Ishikawa (cell line): ENCODE measurements at regions not wholly inside any gene's neighbourhood (a gene's known extent, or its start where the extent isn't known, plus 50 kb on each side); places are given as distances from the start of the nearest gene placed in this dataset.

Source experiments
- CEBPB ChIP-seq: IDR thresholded peaks from 2 replicates; pipeline ENCODE4 v1.6.1; 2012
- CREB1 ChIP-seq: IDR thresholded peaks from 2 replicates; pipeline ENCODE4 v1.6.1; 2012; ENCODE audit warnings: low read depth
- EP300 ChIP-seq: IDR thresholded peaks from 2 replicates; pipeline ENCODE4 v1.6.1; 2012; ENCODE audit warnings: borderline replicate concordance
- FOXM1 ChIP-seq: IDR thresholded peaks from 2 replicates; pipeline ENCODE4 v1.6.1; 2012; ENCODE audit warnings: low read depth, borderline replicate concordance
- NFIC ChIP-seq: IDR thresholded peaks from 2 replicates; pipeline ENCODE4 v1.6.1; 2012
- RAD21 ChIP-seq: IDR thresholded peaks from 2 replicates; pipeline ENCODE4 v1.6.1; 2012; ENCODE audit warnings: low read depth
- TAF1 ChIP-seq: IDR thresholded peaks from 2 replicates; pipeline ENCODE4 v1.6.1; 2012; ENCODE audit warnings: low read depth, mild to moderate bottlenecking
- TCF12 ChIP-seq: IDR thresholded peaks from 2 replicates; pipeline ENCODE4 v1.6.1; 2012; ENCODE audit warnings: low read depth
- TEAD4 ChIP-seq: IDR thresholded peaks from 2 replicates; pipeline ENCODE4 v1.6.1; 2012
- USF1 ChIP-seq: IDR thresholded peaks from 2 replicates; pipeline ENCODE4 v1.6.1; 2012
- YY1 ChIP-seq: IDR thresholded peaks from 2 replicates; pipeline ENCODE4 v1.6.1; 2012; ENCODE audit warnings: low read depth
- ZBTB7A ChIP-seq: IDR thresholded peaks from 2 replicates; pipeline ENCODE4 v1.6.1; 2012; ENCODE audit warnings: low read depth
- TF ChIP-seq, protein P1 (sequence below): IDR thresholded peaks from 2 replicates; pipeline ENCODE4 v1.6.1; 2012; ENCODE audit warnings: low read depth, mild to moderate bottlenecking
- TF ChIP-seq, protein P2 (sequence below): IDR thresholded peaks from 2 replicates; pipeline ENCODE4 v1.6.1; 2012

DNA sequence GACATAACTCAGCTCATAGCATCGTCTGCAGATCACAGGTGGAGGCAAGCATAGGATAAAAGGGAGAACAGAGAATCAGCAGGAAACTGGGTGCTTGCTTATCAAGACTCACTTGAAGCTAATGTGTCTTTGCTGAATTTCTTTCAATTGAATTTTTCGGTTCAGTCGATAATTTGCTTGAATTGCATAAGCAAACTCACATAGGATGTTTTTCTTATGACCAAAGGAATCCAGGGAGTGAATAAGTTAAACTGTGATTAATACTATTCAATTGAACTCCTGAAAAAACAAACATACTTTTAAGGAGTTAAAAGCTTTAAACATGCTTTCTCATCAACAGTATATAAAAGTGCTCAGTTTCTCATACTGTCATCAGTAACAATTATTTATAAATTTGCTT, 707.1 kb upstream of the ACVR2A start:
- no peak for TF ChIP-seq CEBPB
- no peak for TF ChIP-seq TAF1
- no peak for TF ChIP-seq NFIC
- no peak for TF ChIP-seq ZBTB7A
- TF ChIP-seq, protein P1, sequence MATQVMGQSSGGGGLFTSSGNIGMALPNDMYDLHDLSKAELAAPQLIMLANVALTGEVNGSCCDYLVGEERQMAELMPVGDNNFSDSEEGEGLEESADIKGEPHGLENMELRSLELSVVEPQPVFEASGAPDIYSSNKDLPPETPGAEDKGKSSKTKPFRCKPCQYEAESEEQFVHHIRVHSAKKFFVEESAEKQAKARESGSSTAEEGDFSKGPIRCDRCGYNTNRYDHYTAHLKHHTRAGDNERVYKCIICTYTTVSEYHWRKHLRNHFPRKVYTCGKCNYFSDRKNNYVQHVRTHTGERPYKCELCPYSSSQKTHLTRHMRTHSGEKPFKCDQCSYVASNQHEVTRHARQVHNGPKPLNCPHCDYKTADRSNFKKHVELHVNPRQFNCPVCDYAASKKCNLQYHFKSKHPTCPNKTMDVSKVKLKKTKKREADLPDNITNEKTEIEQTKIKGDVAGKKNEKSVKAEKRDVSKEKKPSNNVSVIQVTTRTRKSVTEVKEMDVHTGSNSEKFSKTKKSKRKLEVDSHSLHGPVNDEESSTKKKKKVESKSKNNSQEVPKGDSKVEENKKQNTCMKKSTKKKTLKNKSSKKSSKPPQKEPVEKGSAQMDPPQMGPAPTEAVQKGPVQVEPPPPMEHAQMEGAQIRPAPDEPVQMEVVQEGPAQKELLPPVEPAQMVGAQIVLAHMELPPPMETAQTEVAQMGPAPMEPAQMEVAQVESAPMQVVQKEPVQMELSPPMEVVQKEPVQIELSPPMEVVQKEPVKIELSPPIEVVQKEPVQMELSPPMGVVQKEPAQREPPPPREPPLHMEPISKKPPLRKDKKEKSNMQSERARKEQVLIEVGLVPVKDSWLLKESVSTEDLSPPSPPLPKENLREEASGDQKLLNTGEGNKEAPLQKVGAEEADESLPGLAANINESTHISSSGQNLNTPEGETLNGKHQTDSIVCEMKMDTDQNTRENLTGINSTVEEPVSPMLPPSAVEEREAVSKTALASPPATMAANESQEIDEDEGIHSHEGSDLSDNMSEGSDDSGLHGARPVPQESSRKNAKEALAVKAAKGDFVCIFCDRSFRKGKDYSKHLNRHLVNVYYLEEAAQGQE: no peak
- TF ChIP-seq CREB1: no peak
- TF ChIP-seq EP300: no peak
- TF ChIP-seq, protein P2, sequence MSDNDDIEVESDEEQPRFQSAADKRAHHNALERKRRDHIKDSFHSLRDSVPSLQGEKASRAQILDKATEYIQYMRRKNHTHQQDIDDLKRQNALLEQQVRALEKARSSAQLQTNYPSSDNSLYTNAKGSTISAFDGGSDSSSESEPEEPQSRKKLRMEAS: no peak
- no peak for TF ChIP-seq YY1
- no peak for TF ChIP-seq TEAD4
- TF ChIP-seq USF1: no peak
- no peak for TF ChIP-seq FOXM1
- no peak for TF ChIP-seq RAD21
- no peak for TF ChIP-seq TCF12
